ENCODE measurements at regions not wholly inside any gene's neighbourhood (a gene's known extent, or its start where the extent isn't known, plus 50 kb on each side); places are given as distances from the start of the nearest gene placed in this dataset.

GRCh38 chr3:153313302-153313965 lies 151.4 kb downstream of the RAP2B start:
- no TSS peak for BruUV-seq (replicated peaks)
- ChIA-PET POLR2A (interaction anchor here (0.6 kb wide), 1 partner anchor 21 kb away, joined by 5 read pairs; no protein-coding TSS in a partner anchor), CTCF (no interaction called here)
- Histone ChIP-seq H3K9me3 (no peaks in the 10 kb centered on the region), H3K36me3 (ENCODE audit: control insufficient read depth, insufficient read depth, low read length) (no peaks in the 10 kb centered on the region), H3K4me1 (no peaks in the 10 kb centered on the region), H3K27me3 (replicated peaks; ENCODE audit: control insufficient read depth, insufficient read depth, low read length) (no peaks in the 10 kb centered on the region), H3K4me3 (ENCODE audit: low read depth, low read length) (no peak overlapping the region)
- Mint-ChIP-seq H3K36me3 (ENCODE audit: insufficient read depth, unreplicated experiment) (no peaks in the 10 kb centered on the region), H3K9me3 (ENCODE audit: unreplicated experiment) (peaks cover 31% of the 10 kb centered on the region), H3K4me3 (ENCODE audit: unreplicated experiment) (no peak overlapping the region), H3K27ac (ENCODE audit: unreplicated experiment) (no peak overlapping the region), H3K27me3 (ENCODE audit: insufficient read depth, unreplicated experiment) (no peaks in the 10 kb centered on the region), H3K4me1 (ENCODE audit: low read depth, unreplicated experiment) (peaks cover 5% of the 10 kb centered on the region)
- no peak for TF ChIP-seq CTCF (IDR thresholded peaks at IDR 0.05; ENCODE audit: insufficient read depth in 1 of 2, low read depth in 1 of 2, low read length in 1 of 2, severe bottlenecking in 1 of 2, unreplicated experiment in 1 of 2)
- intact Hi-C loops (cut with micrococcal nuclease; ENCODE audit: unreplicated experiment): no loop called here
- DNase-seq: no peak

- Mint-ChIP-seq H3K27me3 (ENCODE audit: insufficient read depth, unreplicated experiment) (no peaks in the 10 kb centered on the region), H3K4me3 (ENCODE audit: unreplicated experiment) (no peak overlapping the region), H3K27ac (ENCODE audit: unreplicated experiment) (no peak overlapping the region), H3K4me1 (ENCODE audit: low read depth, unreplicated experiment) (peaks cover 5% of the 10 kb centered on the region), H3K36me3 (ENCODE audit: insufficient read depth, unreplicated experiment) (no peaks in the 10 kb centered on the region), H3K9me3 (ENCODE audit: unreplicated experiment) (peaks cover 31% of the 10 kb centered on the region)
- DNase-seq: no peak
- no TSS peak for BruUV-seq (replicated peaks)
- intact Hi-C loops (cut with micrococcal nuclease; ENCODE audit: unreplicated experiment): no loop called here
- H3K9me3 ChIP-seq: no peaks in the 10 kb centered on the region
- H3K4me1 ChIP-seq: no peaks in the 10 kb centered on the region
- H3K4me3 ChIP-seq (ENCODE audit: low read depth, low read length): no peak overlapping the region
- CTCF ChIA-PET: no interaction called here
- no peaks in the 10 kb centered on the region for H3K27me3 ChIP-seq (replicated peaks; ENCODE audit: control insufficient read depth, insufficient read depth, low read length)
- H3K36me3 ChIP-seq (ENCODE audit: control insufficient read depth, insufficient read depth, low read length): no peaks in the 10 kb centered on the region
- TF ChIP-seq CTCF (IDR thresholded peaks at IDR 0.05; ENCODE audit: insufficient read depth in 1 of 2, low read depth in 1 of 2, low read length in 1 of 2, severe bottlenecking in 1 of 2, unreplicated experiment in 1 of 2): no peak
- POLR2A ChIA-PET: no interaction called here
Observed at GRCh38 chr3:153314038-153314437, 152.0 kb downstream of the RAP2B start.

- Histone ChIP-seq H3K36me3 (ENCODE audit: control insufficient read depth, insufficient read depth, low read length) (no peaks in the 10 kb centered on the region), H3K9me3 (no peaks in the 10 kb centered on the region), H3K4me1 (no peaks in the 10 kb centered on the region), H3K27me3 (replicated peaks; ENCODE audit: control insufficient read depth, insufficient read depth, low read length) (no peaks in the 10 kb centered on the region), H3K4me3 (ENCODE audit: low read depth, low read length) (no peak overlapping the region)
- ChIA-PET POLR2A (no interaction called here), CTCF (no interaction called here)
- H3K4me1 Mint-ChIP-seq (ENCODE audit: low read depth, unreplicated experiment): peaks cover 5% of the 10 kb centered on the region
- no peaks in the 10 kb centered on the region for H3K36me3 Mint-ChIP-seq (ENCODE audit: insufficient read depth, unreplicated experiment)
- H3K27ac Mint-ChIP-seq (ENCODE audit: unreplicated experiment): no peak overlapping the region
- H3K9me3 Mint-ChIP-seq (ENCODE audit: unreplicated experiment): peaks cover 31% of the 10 kb centered on the region
- TF ChIP-seq CTCF (IDR thresholded peaks at IDR 0.05; ENCODE audit: insufficient read depth in 1 of 2, low read depth in 1 of 2, low read length in 1 of 2, severe bottlenecking in 1 of 2, unreplicated experiment in 1 of 2): no peak
- DNase-seq: no peak
- intact Hi-C loops (cut with micrococcal nuclease; ENCODE audit: unreplicated experiment): no loop called here
- no peaks in the 10 kb centered on the region for H3K27me3 Mint-ChIP-seq (ENCODE audit: insufficient read depth, unreplicated experiment)
- no peak overlapping the region for H3K4me3 Mint-ChIP-seq (ENCODE audit: unreplicated experiment)
- no TSS peak for BruUV-seq (replicated peaks)
Observed at GRCh38 chr3:153315781-153316180, 153.8 kb downstream of the RAP2B start.

Measured in Caco-2 (cell line).